IMR-90 (cell line): ENCODE measurements at regions not wholly inside any gene's neighbourhood (a gene's known extent, or its start where the extent isn't known, plus 50 kb on each side); places are given as distances from the start of the nearest gene placed in this dataset.

Experiments used
- ATAC-seq: fragments of 200-7000 bp; cut with Tn5 transposase; 2 replicates; pipeline ENCODE4 v1.9.1; 2020; ENCODE audit warnings: low read depth, mild to moderate bottlenecking, moderate library complexity
- BruUV-seq: library from RNA; stranded (reverse); fragments of 400-500 nt; replicated peaks from 2 replicates; lab custom pipeline; 2021; lab: Mats Ljungman, UMichigan
- CTCF ChIA-PET: fragments of 300-600 bp; formaldehyde crosslinking; extraction: SDS; loops from one replicate; lab custom pipeline; 2021; ENCODE audit warnings: antibody characterized with exemption; lab: Yijun Ruan, JAX
- POLR2A ChIA-PET: fragments of 300-600 bp; sonication (Branson Sonifier 250); formaldehyde crosslinking; loops from one replicate; lab custom pipeline; 2022; ENCODE audit warnings: antibody characterized with exemption; ENCODE audit not compliant: unreplicated experiment; lab: Charles Lee
- DNase-seq: peaks from one replicate; pipeline ENCODE4 v3.0.0; 2013
- H2AFZ ChIP-seq: replicated peaks from 2 replicates; pipeline ENCODE3; 2013; ENCODE audit warnings: low read length, mild to moderate bottlenecking; ENCODE audit not compliant: poor library complexity
- H2AK5ac ChIP-seq: 2 replicates; pipeline ENCODE4 v1.6.1; 2013; ENCODE audit warnings: low read depth, low read length, inconsistent platforms
- H2AK9ac ChIP-seq: replicated peaks from 2 replicates; pipeline ENCODE3; 2013; ENCODE audit warnings: mild to moderate bottlenecking, low read depth, low read length, moderate library complexity; ENCODE audit not compliant: poor library complexity
- H2BK120ac ChIP-seq: 2 replicates; pipeline ENCODE4 v1.6.1; 2013; ENCODE audit warnings: low read depth, low read length, inconsistent platforms
- H2BK15ac ChIP-seq: 3 replicates; pipeline ENCODE4 v1.6.1; 2013; ENCODE audit warnings: low read depth, low read length, inconsistent platforms
- H2BK20ac ChIP-seq: 2 replicates; pipeline ENCODE4 v1.6.1; 2013; ENCODE audit warnings: low read depth, mild to moderate bottlenecking, inconsistent platforms, low read length, moderate library complexity
- H2BK5ac ChIP-seq: 2 replicates; pipeline ENCODE4 v1.6.1; 2013; ENCODE audit warnings: mild to moderate bottlenecking, low read depth, low read length, inconsistent platforms; ENCODE audit not compliant: poor library complexity, severe bottlenecking
- H3K14ac ChIP-seq: replicated peaks from 2 replicates; pipeline ENCODE4 v1.6.1; 2013; ENCODE audit warnings: low read depth, low read length, inconsistent platforms
- H3K18ac ChIP-seq: 2 replicates; pipeline ENCODE4 v1.6.1; 2013; ENCODE audit warnings: low read depth, low read length, control low read depth
- H3K23ac ChIP-seq: 2 replicates; pipeline ENCODE4 v1.6.1; 2013; ENCODE audit warnings: low read depth, low read length, inconsistent platforms
- H3K27ac ChIP-seq: 2 replicates; pipeline ENCODE4 v1.5.1; 2013; ENCODE audit warnings: mild to moderate bottlenecking, control low read depth, low read length; ENCODE audit not compliant: insufficient read depth
- H3K27me3 ChIP-seq: 2 replicates; pipeline ENCODE4 v1.6.1; 2013; ENCODE audit warnings: low read length; ENCODE audit not compliant: control insufficient read depth, insufficient read depth
- H3K36me3 ChIP-seq: 2 replicates; pipeline ENCODE4 v1.6.1; 2013; ENCODE audit warnings: low read length, mixed read lengths; ENCODE audit not compliant: control insufficient read depth, insufficient read depth
- H3K4ac ChIP-seq: 2 replicates; pipeline ENCODE4 v1.6.1; 2013; ENCODE audit warnings: low read depth, low read length, inconsistent platforms
- H3K4me1 ChIP-seq: 2 replicates; pipeline ENCODE4 v1.6.1; 2013; ENCODE audit warnings: low read length, mixed read lengths; ENCODE audit not compliant: control insufficient read depth, insufficient read depth
- H3K4me2 ChIP-seq: 2 replicates; pipeline ENCODE4 v1.6.1; 2013; ENCODE audit warnings: low read depth, mild to moderate bottlenecking, control low read depth, low read length, moderate library complexity
- H3K4me3 ChIP-seq: 2 replicates; pipeline ENCODE4 v1.5.1; 2013; ENCODE audit warnings: low read depth, mild to moderate bottlenecking, control low read depth, low read length, moderate library complexity; ENCODE audit not compliant: insufficient read depth
- H3K56ac ChIP-seq: 2 replicates; pipeline ENCODE4 v1.6.1; 2013; ENCODE audit warnings: low read length, inconsistent platforms; ENCODE audit not compliant: insufficient read depth; ENCODE audit errors: extremely low read depth
- H3K79me1 ChIP-seq, 2 experiments: 2 replicates each; pipeline ENCODE4 v1.6.1; 2013; ENCODE audit warnings: low read length in 2 of 2, inconsistent platforms in 1 of 2, low read depth in 1 of 2
- H3K9ac ChIP-seq: 2 replicates; pipeline ENCODE4 v1.6.1; 2013; ENCODE audit warnings: low read depth, low read length, control low read depth
- H3K9me1 ChIP-seq: 2 replicates; pipeline ENCODE4 v1.6.1; 2013; ENCODE audit warnings: low read length, inconsistent platforms; ENCODE audit not compliant: insufficient read depth
- H3K9me3 ChIP-seq: 2 replicates; pipeline ENCODE4 v1.6.1; 2013; ENCODE audit warnings: low read length; ENCODE audit not compliant: control insufficient read depth, insufficient read depth
- H4K20me1 ChIP-seq: 2 replicates; pipeline ENCODE4 v1.6.1; 2013; ENCODE audit warnings: low read length, inconsistent platforms; ENCODE audit not compliant: insufficient read depth
- H4K5ac ChIP-seq: 2 replicates; pipeline ENCODE4 v1.6.1; 2013; ENCODE audit warnings: mild to moderate bottlenecking, low read depth, low read length, control low read depth
- H4K8ac ChIP-seq, 2 experiments: 2 replicates each; pipeline ENCODE4 v1.6.1; 2013; ENCODE audit warnings: low read depth in 2 of 2, low read length in 2 of 2, control low read depth in 1 of 2, inconsistent platforms in 1 of 2
- H4K91ac ChIP-seq: 2 replicates; pipeline ENCODE4 v1.6.1; 2013; ENCODE audit warnings: low read depth, low read length, inconsistent platforms; ENCODE audit not compliant: insufficient read depth
- WGBS, 2 experiments: methylation state at CpG; one replicate each; pipeline versions ENCODE4 v1.1.5 to v1.1.7; 2013; ENCODE audit warnings: missing lambda C conversion rate in 2 of 2; ENCODE audit not compliant: insufficient read length in 1 of 2; ENCODE audit errors: extremely low coverage in 2 of 2; 5-methylcytosine and 5-hydroxymethylcytosine counted together
- dilution Hi-C: fragments of 300-500 bp; cut with HindIII; formaldehyde crosslinking; loops from one replicate; pipeline ENCODE4 v1.14.3; 2018; ENCODE audit warnings: low sequenced_read_pairs; ENCODE audit not compliant: unreplicated experiment
- in situ Hi-C: fragments of 300-500 bp; cut with MboI; formaldehyde crosslinking; loops from 3 replicates; pipeline ENCODE4 v1.14.3; 2019; ENCODE audit warnings: low sequenced_read_pairs, inconsistent platforms, mixed read lengths
- intact Hi-C: fragments of 100-400 bp; cut with micrococcal nuclease; formaldehyde crosslinking; loops from 2 replicates; pipeline ENCODE4 v1.10.0; 2022
- TF ChIP-seq, protein P1 (sequence below): conservative IDR thresholded peaks from 2 replicates; pipeline ENCODE4 v1.5.1; 2012; ENCODE audit warnings: mild to moderate bottlenecking, low read depth, low read length, improper control_type of control experiment

DNA sequence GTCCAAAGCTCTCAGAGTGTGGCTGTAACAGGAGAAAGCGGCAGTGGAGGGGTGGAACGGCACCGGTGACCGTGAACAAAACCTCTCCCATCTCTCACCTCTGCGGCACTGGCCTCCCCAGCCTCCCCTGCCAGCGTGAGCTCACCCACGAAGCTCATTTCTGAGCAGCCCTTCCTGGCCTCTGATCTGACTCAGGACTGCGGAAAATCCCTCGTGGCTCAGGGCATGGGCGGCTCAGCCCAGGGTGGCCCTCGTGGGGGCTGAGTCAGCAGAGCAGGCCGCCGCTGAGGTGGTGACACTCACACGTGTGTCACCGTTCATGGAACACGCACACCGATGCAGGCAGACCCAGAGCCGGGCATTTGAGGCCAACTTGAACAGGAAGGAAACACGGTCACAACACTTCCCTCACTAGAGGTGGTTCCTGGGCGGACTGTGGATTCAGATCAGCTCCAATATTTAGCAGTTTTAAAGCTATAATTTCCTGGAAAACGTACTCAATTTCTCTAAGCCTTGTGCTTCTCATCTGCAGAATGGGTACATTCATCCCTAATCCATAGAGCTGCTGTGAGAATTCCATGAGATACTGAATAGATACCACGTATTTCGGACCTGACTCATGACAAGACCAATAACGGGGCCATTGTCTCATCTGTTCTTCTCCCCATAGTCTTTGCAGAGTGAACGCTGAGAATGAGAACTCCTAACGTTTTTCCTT is 115.0 kb upstream of the TMPRSS2 start:
- no peak for ATAC-seq
- DNase-seq: peak; percentile 53
- Histone ChIP-seq H4K20me1 (no peaks in the 10 kb centered on the region), H3K79me1 (no peaks in the 10 kb centered on the region), H4K5ac (no peak overlapping the region), H3K4ac (no peak overlapping the region), H2BK15ac (no peak overlapping the region), H3K9me3 (no peaks in the 10 kb centered on the region), H3K14ac (no peak overlapping the region), H3K9me1 (no peaks in the 10 kb centered on the region), H2BK20ac (no peak overlapping the region), H2BK5ac (no peak overlapping the region), H3K4me1 (peaks cover 9% of the 10 kb centered on the region), H3K4me2 (no peak overlapping the region), H3K27me3 (peaks cover 12% of the 10 kb centered on the region), H3K27ac (no peak overlapping the region), H2AFZ (peak overlapping the region; percentile 65), H3K56ac (no peak overlapping the region), H2AK5ac (no peak overlapping the region), H4K91ac (no peak overlapping the region), H4K8ac (no peak overlapping the region), H2BK120ac (0 out of 2 replicates have a peak overlapping the region, but pooled peaks have one; percentile 3), H3K4me3 (no peak overlapping the region), H2AK9ac (no peak overlapping the region), H3K23ac (no peak overlapping the region), H3K18ac (no peak overlapping the region), H3K36me3 (no peaks in the 10 kb centered on the region), H3K9ac (no peak overlapping the region)
- dilution Hi-C loops: no loop called here
- WGBS, 2 experiments: 82% methylated on average over 20 of the region's 26 CpGs; no CpG with 5 or more reads in 1 of the 2 experiments
- TF ChIP-seq, protein P1, sequence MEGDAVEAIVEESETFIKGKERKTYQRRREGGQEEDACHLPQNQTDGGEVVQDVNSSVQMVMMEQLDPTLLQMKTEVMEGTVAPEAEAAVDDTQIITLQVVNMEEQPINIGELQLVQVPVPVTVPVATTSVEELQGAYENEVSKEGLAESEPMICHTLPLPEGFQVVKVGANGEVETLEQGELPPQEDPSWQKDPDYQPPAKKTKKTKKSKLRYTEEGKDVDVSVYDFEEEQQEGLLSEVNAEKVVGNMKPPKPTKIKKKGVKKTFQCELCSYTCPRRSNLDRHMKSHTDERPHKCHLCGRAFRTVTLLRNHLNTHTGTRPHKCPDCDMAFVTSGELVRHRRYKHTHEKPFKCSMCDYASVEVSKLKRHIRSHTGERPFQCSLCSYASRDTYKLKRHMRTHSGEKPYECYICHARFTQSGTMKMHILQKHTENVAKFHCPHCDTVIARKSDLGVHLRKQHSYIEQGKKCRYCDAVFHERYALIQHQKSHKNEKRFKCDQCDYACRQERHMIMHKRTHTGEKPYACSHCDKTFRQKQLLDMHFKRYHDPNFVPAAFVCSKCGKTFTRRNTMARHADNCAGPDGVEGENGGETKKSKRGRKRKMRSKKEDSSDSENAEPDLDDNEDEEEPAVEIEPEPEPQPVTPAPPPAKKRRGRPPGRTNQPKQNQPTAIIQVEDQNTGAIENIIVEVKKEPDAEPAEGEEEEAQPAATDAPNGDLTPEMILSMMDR: no peak
- ChIA-PET CTCF (interaction anchor here (1.3 kb wide), 1 partner anchor 194 kb away, joined by 8 read pairs; no protein-coding TSS in a partner anchor), POLR2A (no interaction called here)
- BruUV-seq: no TSS peak
- in situ Hi-C loops: no loop called here
- intact Hi-C loops: no loop called here
